ENCODE measurements at regions not wholly inside any gene's neighbourhood (a gene's known extent, or its start where the extent isn't known, plus 50 kb on each side); places are given as distances from the start of the nearest gene placed in this dataset.

- Histone ChIP-seq H3K27ac (no peak overlapping the region), H3K4me3 (no peak overlapping the region), H3K9me3 (no peaks in the 10 kb centered on the region), H3K4me1 (no peaks in the 10 kb centered on the region), H3K36me3 (no peaks in the 10 kb centered on the region), H3K27me3 (no peaks in the 10 kb centered on the region)
- no peak for DNase-seq (ENCODE audit: low spot score)
- TF ChIP-seq, protein P1, sequence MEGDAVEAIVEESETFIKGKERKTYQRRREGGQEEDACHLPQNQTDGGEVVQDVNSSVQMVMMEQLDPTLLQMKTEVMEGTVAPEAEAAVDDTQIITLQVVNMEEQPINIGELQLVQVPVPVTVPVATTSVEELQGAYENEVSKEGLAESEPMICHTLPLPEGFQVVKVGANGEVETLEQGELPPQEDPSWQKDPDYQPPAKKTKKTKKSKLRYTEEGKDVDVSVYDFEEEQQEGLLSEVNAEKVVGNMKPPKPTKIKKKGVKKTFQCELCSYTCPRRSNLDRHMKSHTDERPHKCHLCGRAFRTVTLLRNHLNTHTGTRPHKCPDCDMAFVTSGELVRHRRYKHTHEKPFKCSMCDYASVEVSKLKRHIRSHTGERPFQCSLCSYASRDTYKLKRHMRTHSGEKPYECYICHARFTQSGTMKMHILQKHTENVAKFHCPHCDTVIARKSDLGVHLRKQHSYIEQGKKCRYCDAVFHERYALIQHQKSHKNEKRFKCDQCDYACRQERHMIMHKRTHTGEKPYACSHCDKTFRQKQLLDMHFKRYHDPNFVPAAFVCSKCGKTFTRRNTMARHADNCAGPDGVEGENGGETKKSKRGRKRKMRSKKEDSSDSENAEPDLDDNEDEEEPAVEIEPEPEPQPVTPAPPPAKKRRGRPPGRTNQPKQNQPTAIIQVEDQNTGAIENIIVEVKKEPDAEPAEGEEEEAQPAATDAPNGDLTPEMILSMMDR (IDR thresholded peaks at IDR 0.05), result no peak
Observed at GRCh38 chr5:12016159-12016746, 112.0 kb upstream of the CTNND2 start.

- DNase-seq (ENCODE audit: low spot score), result no peak
- no peak overlapping the region for H3K27ac ChIP-seq
- TF ChIP-seq, protein P1 (IDR thresholded peaks at IDR 0.05), result no peak
- no peaks in the 10 kb centered on the region for H3K4me1 ChIP-seq
- no peak overlapping the region for H3K4me3 ChIP-seq
- H3K36me3 ChIP-seq, result no peaks in the 10 kb centered on the region
- H3K9me3 ChIP-seq, result no peaks in the 10 kb centered on the region
- H3K27me3 ChIP-seq, result no peaks in the 10 kb centered on the region
Observed at GRCh38 chr5:12013351-12013750, 109.1 kb upstream of the CTNND2 start.

GRCh38 chr5:12003680-12004079, 99.4 kb upstream of the CTNND2 start:
- Histone ChIP-seq H3K36me3 (no peaks in the 10 kb centered on the region), H3K27me3 (no peaks in the 10 kb centered on the region), H3K27ac (no peak overlapping the region), H3K9me3 (no peaks in the 10 kb centered on the region), H3K4me1 (no peaks in the 10 kb centered on the region), H3K4me3 (no peak overlapping the region)
- TF ChIP-seq, protein P1 (IDR thresholded peaks at IDR 0.05), result no peak
- DNase-seq (ENCODE audit: low spot score), result no peak

- Histone ChIP-seq H3K27ac (no peak overlapping the region), H3K36me3 (no peaks in the 10 kb centered on the region)
- DNase-seq (ENCODE audit: low spot score), result no peak
Observed at GRCh38 chr5:11998397-11998796, 94.2 kb upstream of the CTNND2 start.

GRCh38 chr5:11997942-11998341, 93.7 kb upstream of the CTNND2 start:
- no peaks in the 10 kb centered on the region for H3K9me3 ChIP-seq

More at GRCh38 chr5:11998397-11998796, 94.2 kb upstream of the CTNND2 start:
- TF ChIP-seq, protein P1 (IDR thresholded peaks at IDR 0.05), result no peak
- no peaks in the 10 kb centered on the region for H3K9me3 ChIP-seq
- H3K4me3 ChIP-seq, result no peak overlapping the region
- no peaks in the 10 kb centered on the region for H3K4me1 ChIP-seq
- no peaks in the 10 kb centered on the region for H3K27me3 ChIP-seq

More at GRCh38 chr5:11997942-11998341, 93.7 kb upstream of the CTNND2 start:
- H3K4me3 ChIP-seq, result no peak overlapping the region
- no peak overlapping the region for H3K27ac ChIP-seq
- TF ChIP-seq, protein P1 (IDR thresholded peaks at IDR 0.05), result no peak
- no peaks in the 10 kb centered on the region for H3K4me1 ChIP-seq
- no peak for DNase-seq (ENCODE audit: low spot score)
- no peaks in the 10 kb centered on the region for H3K27me3 ChIP-seq
- no peaks in the 10 kb centered on the region for H3K36me3 ChIP-seq
